Fibroblast of lung (primary cell): ENCODE measurements at regions not wholly inside any gene's neighbourhood (a gene's known extent, or its start where the extent isn't known, plus 50 kb on each side); places are given as distances from the start of the nearest gene placed in this dataset.

Source experiments
- DNase-seq, 2 donors: peaks; one replicate each; pipeline versions ENCODE4 v3.0.0 to v3.0.0-alpha.2; 2010; ENCODE audit warnings: low read depth in 2 of 2
- H2AFZ ChIP-seq: 2 replicates; pipeline ENCODE4 v1.5.1; 2012; ENCODE audit warnings: low read length, control low read depth, inconsistent platforms
- H3K27ac ChIP-seq: 2 replicates; pipeline ENCODE4 v1.5.1; 2011; ENCODE audit warnings: low read length, control low read depth; ENCODE audit not compliant: insufficient read depth
- H3K27me3 ChIP-seq: 2 replicates; pipeline ENCODE4 v1.5.1; 2011; ENCODE audit warnings: mild to moderate bottlenecking, low read length; ENCODE audit not compliant: control insufficient read depth, insufficient read depth
- H3K36me3 ChIP-seq: 2 replicates; pipeline ENCODE4 v1.5.1; 2011; ENCODE audit warnings: low read length; ENCODE audit not compliant: control insufficient read depth, insufficient read depth
- H3K4me1 ChIP-seq: 2 replicates; pipeline ENCODE4 v1.5.1; 2011; ENCODE audit warnings: low read length; ENCODE audit not compliant: control insufficient read depth, insufficient read depth; ENCODE audit errors: extremely low read depth
- H3K4me2 ChIP-seq: 2 replicates; pipeline ENCODE4 v1.5.1; 2011; ENCODE audit warnings: low read length, control low read depth; ENCODE audit not compliant: insufficient read depth; ENCODE audit errors: extremely low read depth
- H3K4me3 ChIP-seq, 4 experiments: fragments of 200-600 bp in 1 of 4; sonication (generic) in 1 of 4; replicated peaks in 1 of 4; 2 replicates each; pipeline ENCODE4 v1.5.1; 2011 to 2016; ENCODE audit warnings: low read length in 4 of 4, low read depth in 3 of 4, mild to moderate bottlenecking in 3 of 4, control low read depth in 2 of 4, inconsistent platforms in 1 of 4, mixed read lengths in 1 of 4; ENCODE audit not compliant: insufficient read depth in 1 of 4; ENCODE audit errors: control extremely low read depth in 1 of 4
- H3K79me2 ChIP-seq: 2 replicates; pipeline ENCODE4 v1.5.1; 2012; ENCODE audit warnings: mild to moderate bottlenecking, low read length, inconsistent platforms; ENCODE audit not compliant: control insufficient read depth, insufficient read depth
- H3K9ac ChIP-seq: 2 replicates; pipeline ENCODE4 v1.5.1; 2011; ENCODE audit warnings: mild to moderate bottlenecking, low read length, control low read depth; ENCODE audit not compliant: insufficient read depth
- H3K9me3 ChIP-seq: 2 replicates; pipeline ENCODE4 v1.5.1; 2012; ENCODE audit warnings: low read depth, low read length; ENCODE audit not compliant: control insufficient read depth, insufficient read depth
- H4K20me1 ChIP-seq: 2 replicates; pipeline ENCODE4 v1.5.1; 2011; ENCODE audit warnings: low read length; ENCODE audit not compliant: control insufficient read depth, insufficient read depth; ENCODE audit errors: extremely low read depth
- EZH2 ChIP-seq: IDR thresholded peaks from 2 replicates; pipeline ENCODE4 v1.5.1; 2012; ENCODE audit warnings: low read length, control low read depth, mild to moderate bottlenecking; ENCODE audit errors: missing control alignments
- TF ChIP-seq, protein P1 (sequence below), 2 donors: IDR thresholded peaks in 1 of 2; conservative IDR thresholded peaks in 1 of 2; 1 replicate in 1 of 2; 2 replicates in 1 of 2; pipeline ENCODE4 v1.5.1; 2011 to 2012; ENCODE audit warnings: low read length in 2 of 2, control low read depth in 1 of 2, inconsistent platforms in 1 of 2, low read depth in 1 of 2, mild to moderate bottlenecking in 1 of 2

DNA sequence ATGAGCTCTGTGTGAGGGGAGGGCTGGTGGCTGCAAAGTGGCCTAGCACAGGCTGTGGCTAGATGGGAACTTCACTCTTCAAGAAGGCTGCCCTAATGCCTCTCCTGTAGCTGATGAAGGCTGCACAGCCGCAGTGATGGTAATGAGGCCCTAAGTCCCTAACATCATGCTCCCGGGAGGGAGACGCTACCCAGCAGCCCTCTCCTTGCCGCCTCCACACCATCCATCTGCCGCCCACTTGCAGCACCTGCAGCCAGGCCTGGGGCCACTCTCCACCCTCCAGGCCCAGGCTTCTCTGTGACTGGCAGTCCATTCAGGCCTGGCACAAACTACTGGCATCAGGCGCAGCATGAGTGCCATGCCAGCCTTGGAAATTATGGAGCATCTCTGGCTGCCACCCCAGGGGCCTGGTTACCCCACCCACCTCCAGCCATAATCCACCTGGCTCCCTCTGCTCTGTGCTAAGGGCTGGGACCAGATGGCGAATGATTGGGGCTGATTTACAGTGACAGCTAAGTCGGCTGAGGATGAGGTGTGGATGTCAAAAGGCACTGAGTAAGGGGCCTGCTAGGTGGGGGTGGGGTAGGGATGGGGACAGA lies 284.2 kb downstream of the LRFN2 start:
- H3K4me1 ChIP-seq = no peaks in the 10 kb centered on the region
- H4K20me1 ChIP-seq = no peaks in the 10 kb centered on the region
- TF ChIP-seq, protein P1, sequence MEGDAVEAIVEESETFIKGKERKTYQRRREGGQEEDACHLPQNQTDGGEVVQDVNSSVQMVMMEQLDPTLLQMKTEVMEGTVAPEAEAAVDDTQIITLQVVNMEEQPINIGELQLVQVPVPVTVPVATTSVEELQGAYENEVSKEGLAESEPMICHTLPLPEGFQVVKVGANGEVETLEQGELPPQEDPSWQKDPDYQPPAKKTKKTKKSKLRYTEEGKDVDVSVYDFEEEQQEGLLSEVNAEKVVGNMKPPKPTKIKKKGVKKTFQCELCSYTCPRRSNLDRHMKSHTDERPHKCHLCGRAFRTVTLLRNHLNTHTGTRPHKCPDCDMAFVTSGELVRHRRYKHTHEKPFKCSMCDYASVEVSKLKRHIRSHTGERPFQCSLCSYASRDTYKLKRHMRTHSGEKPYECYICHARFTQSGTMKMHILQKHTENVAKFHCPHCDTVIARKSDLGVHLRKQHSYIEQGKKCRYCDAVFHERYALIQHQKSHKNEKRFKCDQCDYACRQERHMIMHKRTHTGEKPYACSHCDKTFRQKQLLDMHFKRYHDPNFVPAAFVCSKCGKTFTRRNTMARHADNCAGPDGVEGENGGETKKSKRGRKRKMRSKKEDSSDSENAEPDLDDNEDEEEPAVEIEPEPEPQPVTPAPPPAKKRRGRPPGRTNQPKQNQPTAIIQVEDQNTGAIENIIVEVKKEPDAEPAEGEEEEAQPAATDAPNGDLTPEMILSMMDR (conservative IDR thresholded peaks at IDR 0.05 in 1 of 2, IDR thresholded peaks at IDR 0.05 in 1 of 2; ENCODE audit: low read depth in 1 of 2, low read length in 2 of 2) = no peak
- TF ChIP-seq EZH2 = no peak
- H3K27me3 ChIP-seq = no peaks in the 10 kb centered on the region
- H3K4me3 ChIP-seq = no peak overlapping the region
- H3K79me2 ChIP-seq = no peaks in the 10 kb centered on the region
- H3K27ac ChIP-seq = no peak overlapping the region
- H3K4me2 ChIP-seq = no peak overlapping the region
- DNase-seq = no peak
- no peaks in the 10 kb centered on the region for H3K36me3 ChIP-seq
- no peak overlapping the region for H3K9ac ChIP-seq
- no peaks in the 10 kb centered on the region for H3K9me3 ChIP-seq
- H2AFZ ChIP-seq = no peak overlapping the region

- no peak overlapping the region for H3K27ac ChIP-seq
- H3K36me3 ChIP-seq = no peaks in the 10 kb centered on the region
- TF ChIP-seq EZH2 = no peak
- TF ChIP-seq, protein P1 (conservative IDR thresholded peaks at IDR 0.05 in 1 of 2, IDR thresholded peaks at IDR 0.05 in 1 of 2; ENCODE audit: low read depth in 1 of 2, low read length in 2 of 2) = no peak
- H4K20me1 ChIP-seq = no peaks in the 10 kb centered on the region
- no peaks in the 10 kb centered on the region for H3K4me1 ChIP-seq
- no peak overlapping the region for H2AFZ ChIP-seq
- no peak overlapping the region for H3K4me3 ChIP-seq
- no peaks in the 10 kb centered on the region for H3K27me3 ChIP-seq
- no peak for DNase-seq
- H3K9me3 ChIP-seq = no peaks in the 10 kb centered on the region
- no peaks in the 10 kb centered on the region for H3K79me2 ChIP-seq
- no peak overlapping the region for H3K4me2 ChIP-seq
- H3K9ac ChIP-seq = no peak overlapping the region
Observed at GRCh38 chr6:40299681-40300080, 287.5 kb downstream of the LRFN2 start.

DNA sequence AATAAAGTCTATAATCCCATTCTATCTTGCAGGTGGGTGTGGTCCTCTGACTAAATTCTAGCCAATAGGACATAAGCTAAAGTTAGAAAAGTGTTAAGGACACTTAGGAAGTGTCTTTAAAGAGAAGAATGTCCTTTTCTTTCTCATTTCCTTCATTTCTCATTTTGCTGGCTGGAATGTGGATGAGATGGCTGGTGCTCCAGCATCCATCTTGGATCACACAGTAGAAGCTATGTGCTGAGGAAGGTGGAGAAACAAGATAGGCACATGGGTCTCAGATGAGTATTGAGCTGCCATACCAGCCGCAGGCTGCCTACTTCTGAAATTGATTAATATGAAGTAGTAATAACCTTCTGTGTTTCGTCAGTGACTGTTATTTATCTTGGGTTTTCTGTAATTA lies 289.0 kb downstream of the LRFN2 start:
- Histone ChIP-seq H3K9me3 (no peaks in the 10 kb centered on the region), H3K36me3 (no peaks in the 10 kb centered on the region), H3K27ac (no peak overlapping the region), H3K4me2 (no peak overlapping the region), H3K4me1 (no peaks in the 10 kb centered on the region), H3K9ac (no peak overlapping the region), H2AFZ (no peak overlapping the region), H3K27me3 (no peaks in the 10 kb centered on the region), H3K79me2 (no peaks in the 10 kb centered on the region), H3K4me3 (no peak overlapping the region), H4K20me1 (no peaks in the 10 kb centered on the region)
- no peak for TF ChIP-seq EZH2
- TF ChIP-seq, protein P1 (conservative IDR thresholded peaks at IDR 0.05 in 1 of 2, IDR thresholded peaks at IDR 0.05 in 1 of 2; ENCODE audit: low read depth in 1 of 2, low read length in 2 of 2) = no peak
- no peak for DNase-seq
